NCI-H1105 treated with DMSO at 0.1 percent for 48 hours (cell line): ENCODE measurements at regions not wholly inside any gene's neighbourhood (a gene's known extent, or its start where the extent isn't known, plus 50 kb on each side); places are given as distances from the start of the nearest gene placed in this dataset.
"Not testable (repeated sequence)": the region's sequence is repeated elsewhere in the genome, so short reads cannot be mapped to it uniquely, and the experiment has no call there.

Experiments used
- DNase-seq: peaks from one replicate; lab custom pipeline; 2025; lab: John Stamatoyannopoulos, UW

- no peak for DNase-seq
These were observed 576.9 kb downstream of the ANKRD7 start for GRCh38 chr7:118801366-118801765.

- no peak for DNase-seq
These were observed 578.2 kb downstream of the ANKRD7 start for GRCh38 chr7:118802726-118803125.

GRCh38 chr7:118826246-118826645, 601.7 kb downstream of the ANKRD7 start:
- DNase-seq, result no peak

GRCh38 chr7:118836933-118837332, 612.4 kb downstream of the ANKRD7 start:
- no peak for DNase-seq

GRCh38 chr7:118839515-118839914, 615.0 kb downstream of the ANKRD7 start:
- no peak for DNase-seq

GRCh38 chr7:118843456-118843855, 619.0 kb downstream of the ANKRD7 start:
- DNase-seq, result no peak

- no peak for DNase-seq
These were observed 620.2 kb downstream of the ANKRD7 start for GRCh38 chr7:118844748-118845147.

- no peak for DNase-seq
These were observed 621.3 kb downstream of the ANKRD7 start for GRCh38 chr7:118845791-118846190.

GRCh38 chr7:118846977-118847376, 622.5 kb downstream of the ANKRD7 start:
- no peak for DNase-seq

- DNase-seq, result peak; percentile 43
These were observed 630.8 kb downstream of the ANKRD7 start for GRCh38 chr7:118855290-118855689.

- DNase-seq, result no peak
These were observed 634.2 kb downstream of the ANKRD7 start for GRCh38 chr7:118858651-118859149.

- no peak for DNase-seq
These were observed 637.1 kb downstream of the ANKRD7 start for GRCh38 chr7:118861581-118861980.

GRCh38 chr7:118862740-118863139, 638.2 kb downstream of the ANKRD7 start:
- no peak for DNase-seq

GRCh38 chr7:118863966-118864365, 639.5 kb downstream of the ANKRD7 start:
- DNase-seq, result no peak

GRCh38 chr7:118867860-118868259, 643.4 kb downstream of the ANKRD7 start:
- no peak for DNase-seq

- not testable (repeated sequence) for DNase-seq
These were observed 644.6 kb downstream of the ANKRD7 start for GRCh38 chr7:118869141-118869540.

GRCh38 chr7:118870187-118870586, 645.7 kb downstream of the ANKRD7 start:
- no peak for DNase-seq

GRCh38 chr7:118872568-118872967, 648.1 kb downstream of the ANKRD7 start:
- peak; percentile 12 for DNase-seq

- no peak for DNase-seq
These were observed 652.7 kb downstream of the ANKRD7 start for GRCh38 chr7:118877187-118877586.

GRCh38 chr7:118878336-118878735, 653.8 kb downstream of the ANKRD7 start:
- no peak for DNase-seq

- no peak for DNase-seq
These were observed 673.8 kb downstream of the ANKRD7 start for GRCh38 chr7:118898284-118898683.

- no peak for DNase-seq
These were observed 678.1 kb downstream of the ANKRD7 start for GRCh38 chr7:118902600-118902999.

GRCh38 chr7:118907911-118908527, 683.5 kb downstream of the ANKRD7 start:
- no peak for DNase-seq

- not testable (repeated sequence) for DNase-seq
These were observed 691.6 kb downstream of the ANKRD7 start for GRCh38 chr7:118916120-118916519.
